ENCODE measurements at regions not wholly inside any gene's neighbourhood (a gene's known extent, or its start where the extent isn't known, plus 50 kb on each side); places are given as distances from the start of the nearest gene placed in this dataset.

- TF ChIP-seq ZBTB33 (IDR thresholded peaks at IDR 0.05) (no peak), REST (IDR thresholded peaks at IDR 0.05) (no peak)
- TF ChIP-seq, protein P1, sequence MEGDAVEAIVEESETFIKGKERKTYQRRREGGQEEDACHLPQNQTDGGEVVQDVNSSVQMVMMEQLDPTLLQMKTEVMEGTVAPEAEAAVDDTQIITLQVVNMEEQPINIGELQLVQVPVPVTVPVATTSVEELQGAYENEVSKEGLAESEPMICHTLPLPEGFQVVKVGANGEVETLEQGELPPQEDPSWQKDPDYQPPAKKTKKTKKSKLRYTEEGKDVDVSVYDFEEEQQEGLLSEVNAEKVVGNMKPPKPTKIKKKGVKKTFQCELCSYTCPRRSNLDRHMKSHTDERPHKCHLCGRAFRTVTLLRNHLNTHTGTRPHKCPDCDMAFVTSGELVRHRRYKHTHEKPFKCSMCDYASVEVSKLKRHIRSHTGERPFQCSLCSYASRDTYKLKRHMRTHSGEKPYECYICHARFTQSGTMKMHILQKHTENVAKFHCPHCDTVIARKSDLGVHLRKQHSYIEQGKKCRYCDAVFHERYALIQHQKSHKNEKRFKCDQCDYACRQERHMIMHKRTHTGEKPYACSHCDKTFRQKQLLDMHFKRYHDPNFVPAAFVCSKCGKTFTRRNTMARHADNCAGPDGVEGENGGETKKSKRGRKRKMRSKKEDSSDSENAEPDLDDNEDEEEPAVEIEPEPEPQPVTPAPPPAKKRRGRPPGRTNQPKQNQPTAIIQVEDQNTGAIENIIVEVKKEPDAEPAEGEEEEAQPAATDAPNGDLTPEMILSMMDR (IDR thresholded peaks at IDR 0.05; ENCODE audit: low read depth, low read length, missing input control), result no peak
- TF ChIP-seq, protein P2, sequence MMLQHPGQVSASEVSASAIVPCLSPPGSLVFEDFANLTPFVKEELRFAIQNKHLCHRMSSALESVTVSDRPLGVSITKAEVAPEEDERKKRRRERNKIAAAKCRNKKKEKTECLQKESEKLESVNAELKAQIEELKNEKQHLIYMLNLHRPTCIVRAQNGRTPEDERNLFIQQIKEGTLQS (IDR thresholded peaks at IDR 0.05), result no peak
Measured at GRCh38 chr2:18242716-18243115, 317.7 kb downstream of the RDH14 start.

Measured in liver (tissue), 3 donors.